NCI-H345 (cell line): ENCODE measurements at regions not wholly inside any gene's neighbourhood (a gene's known extent, or its start where the extent isn't known, plus 50 kb on each side); places are given as distances from the start of the nearest gene placed in this dataset.
"Not testable (repeated sequence)": the region's sequence is repeated elsewhere in the genome, so short reads cannot be mapped to it uniquely, and the experiment has no call there.

ENCODE experiments used
- DNase-seq: peaks from one replicate; lab custom pipeline; 2025; lab: John Stamatoyannopoulos, UW

GRCh38 chrX:5695971-5696370 is 532.7 kb downstream of the NLGN4X start:
- no peak for DNase-seq

DNA sequence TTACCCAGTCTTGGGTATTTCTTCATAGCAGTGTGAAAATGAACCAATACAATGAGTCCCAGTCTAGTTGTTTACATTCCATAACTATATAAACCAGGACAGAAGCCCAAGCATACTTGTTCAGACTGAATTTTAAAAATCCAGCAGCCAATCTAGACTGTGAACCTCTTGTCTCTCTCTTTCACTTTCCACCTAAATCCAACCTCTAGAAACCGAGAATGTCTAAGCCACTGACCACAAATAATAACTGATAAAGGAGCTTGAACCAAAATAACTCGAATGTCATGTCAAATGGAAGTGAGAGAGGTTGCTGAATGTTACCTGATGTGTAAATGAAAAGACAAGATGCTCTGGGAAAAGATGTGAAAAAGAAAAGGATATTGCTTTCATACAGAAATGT is 544.7 kb downstream of the NLGN4X start:
- no peak for DNase-seq

DNA sequence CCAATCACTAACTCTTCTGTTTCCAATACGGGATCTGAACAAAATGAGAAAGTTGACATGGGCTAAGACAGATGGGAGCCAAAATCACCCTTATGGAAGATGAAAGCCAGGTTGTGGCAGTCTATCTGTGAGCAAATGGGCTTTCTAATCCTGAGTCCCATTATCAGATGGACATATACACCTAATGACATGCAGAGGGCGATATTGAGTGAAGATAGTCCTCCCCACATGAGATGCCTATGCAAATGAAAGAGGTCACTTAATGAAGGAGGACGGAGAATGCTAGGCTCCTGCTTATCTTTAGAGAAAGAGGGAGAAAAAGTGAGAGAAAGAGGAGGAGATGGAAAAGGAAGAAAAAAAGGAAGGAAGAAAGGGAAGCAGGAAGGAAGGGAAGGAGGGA is 547.5 kb downstream of the NLGN4X start:
- no peak for DNase-seq

GRCh38 chrX:5674036-5674435 is 554.6 kb downstream of the NLGN4X start:
- no peak for DNase-seq

- no peak for DNase-seq
Observed at GRCh38 chrX:5672099-5672498, 556.6 kb downstream of the NLGN4X start.

- not testable (repeated sequence) for DNase-seq
Observed at GRCh38 chrX:5666689-5667088, 562.0 kb downstream of the NLGN4X start.

DNA sequence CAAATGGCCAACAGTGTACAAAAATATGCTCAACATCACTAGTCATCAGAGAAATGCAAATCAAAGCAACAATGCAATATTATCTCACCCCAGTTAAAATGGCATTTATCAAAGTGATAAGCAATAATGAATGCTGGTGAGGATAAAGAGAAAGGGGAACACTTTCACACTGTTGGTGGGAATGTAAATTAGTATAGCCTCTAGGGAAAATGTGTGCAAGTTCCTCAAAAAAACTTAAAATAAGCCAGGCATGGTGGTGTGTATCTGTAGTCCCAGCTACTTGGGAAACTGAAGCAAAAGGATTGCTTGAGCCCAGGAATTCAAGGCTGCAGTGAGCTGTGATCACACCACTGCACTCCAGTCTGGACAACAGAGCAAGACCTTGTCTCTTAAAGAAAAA is 572.1 kb downstream of the NLGN4X start:
- DNase-seq: no peak

GRCh38 chrX:5650904-5651303 is 577.8 kb downstream of the NLGN4X start:
- DNase-seq: no peak

- DNase-seq: no peak
Observed at GRCh38 chrX:5648941-5649568, 579.6 kb downstream of the NLGN4X start.

DNA sequence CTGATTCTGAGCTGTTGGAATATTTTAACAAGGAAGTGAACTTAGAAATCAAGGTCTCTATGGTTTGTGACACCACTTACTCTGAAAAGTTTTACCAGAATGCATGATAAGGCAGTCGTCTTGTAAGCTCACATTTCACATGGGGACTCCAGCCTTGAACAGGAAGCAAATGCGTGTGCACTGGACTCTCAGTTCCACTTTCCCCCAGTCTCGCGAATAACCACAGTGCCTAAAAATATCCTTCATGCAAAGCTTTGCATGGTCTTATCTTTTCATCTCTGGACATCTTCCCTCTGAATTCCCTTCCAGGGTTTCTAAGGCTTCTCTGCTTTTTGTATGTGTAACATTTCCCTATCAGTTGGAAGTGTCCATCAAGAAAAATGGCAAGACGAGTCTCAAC is 581.8 kb downstream of the NLGN4X start:
- DNase-seq: no peak

- peak; percentile 85 for DNase-seq
Observed at GRCh38 chrX:5644776-5645175, 583.9 kb downstream of the NLGN4X start.

- no peak for DNase-seq
Observed at GRCh38 chrX:5640071-5640470, 588.6 kb downstream of the NLGN4X start.

DNA sequence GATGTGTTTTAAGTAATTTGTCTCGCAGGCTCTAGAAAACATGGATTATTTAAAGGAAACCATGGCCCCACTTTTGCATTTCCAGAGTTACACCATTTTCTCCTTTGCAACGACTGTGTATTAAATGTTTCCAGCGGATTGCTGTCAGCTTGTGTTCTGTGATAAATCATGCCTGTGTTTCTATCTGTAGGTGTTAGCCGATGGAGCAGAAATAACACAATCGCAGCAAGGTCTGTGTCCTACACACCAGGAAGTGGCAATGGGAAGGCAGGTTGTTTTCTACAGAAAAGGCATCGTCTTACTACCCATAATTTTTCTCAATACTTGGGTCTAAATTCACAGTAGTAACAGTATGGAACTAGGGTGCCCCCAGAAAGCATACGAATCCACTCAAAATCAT is 590.1 kb downstream of the NLGN4X start:
- no peak for DNase-seq

GRCh38 chrX:5632887-5633286 is 595.8 kb downstream of the NLGN4X start:
- DNase-seq: no peak

DNA sequence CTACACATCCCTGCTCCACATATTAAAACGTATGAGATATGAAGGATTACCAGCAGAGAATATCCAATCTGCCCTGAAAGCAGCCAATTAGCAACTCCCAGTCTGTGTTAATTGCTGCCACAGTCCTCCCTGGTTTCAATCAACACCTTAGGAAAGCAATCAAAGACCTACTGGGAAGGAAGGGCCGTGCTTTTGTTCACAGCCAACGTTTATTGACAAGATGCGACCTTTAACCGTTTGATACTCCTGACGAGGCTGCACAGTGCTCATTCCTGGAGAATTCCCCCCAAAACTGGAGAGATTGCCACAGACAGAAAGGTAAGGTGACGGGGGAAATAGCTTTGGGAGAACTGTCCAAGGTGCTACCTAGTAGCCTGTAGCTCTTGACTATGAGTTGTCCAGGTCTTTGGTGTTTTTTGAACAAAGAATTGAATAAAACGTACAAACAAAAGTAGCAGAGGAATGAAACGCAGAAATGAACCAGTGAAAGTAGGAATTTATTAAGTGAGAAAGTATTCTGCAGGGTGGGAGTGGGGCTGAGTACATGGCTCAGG is 596.5 kb downstream of the NLGN4X start:
- no peak for DNase-seq

DNA sequence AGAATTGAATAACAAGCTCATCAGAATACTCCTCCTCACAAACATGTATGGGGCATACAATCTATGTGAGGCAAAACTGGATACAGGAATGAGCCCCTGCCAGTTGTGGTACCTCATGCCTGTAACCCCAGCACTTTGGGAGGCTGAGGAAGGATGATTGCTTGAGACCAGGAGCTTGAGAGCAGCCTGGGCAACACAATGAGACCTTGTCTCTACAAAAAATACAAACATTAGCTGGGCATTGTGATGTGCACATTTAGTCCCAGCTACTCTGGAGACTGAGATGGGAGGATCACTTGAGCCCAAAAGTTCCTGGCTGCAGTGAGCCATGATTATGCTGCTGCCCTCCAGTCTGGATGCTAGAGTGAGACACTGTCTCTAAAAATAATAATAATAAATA is 611.0 kb downstream of the NLGN4X start:
- DNase-seq: no peak

- DNase-seq: no peak
Observed at GRCh38 chrX:5595570-5595969, 633.1 kb downstream of the NLGN4X start.

DNA sequence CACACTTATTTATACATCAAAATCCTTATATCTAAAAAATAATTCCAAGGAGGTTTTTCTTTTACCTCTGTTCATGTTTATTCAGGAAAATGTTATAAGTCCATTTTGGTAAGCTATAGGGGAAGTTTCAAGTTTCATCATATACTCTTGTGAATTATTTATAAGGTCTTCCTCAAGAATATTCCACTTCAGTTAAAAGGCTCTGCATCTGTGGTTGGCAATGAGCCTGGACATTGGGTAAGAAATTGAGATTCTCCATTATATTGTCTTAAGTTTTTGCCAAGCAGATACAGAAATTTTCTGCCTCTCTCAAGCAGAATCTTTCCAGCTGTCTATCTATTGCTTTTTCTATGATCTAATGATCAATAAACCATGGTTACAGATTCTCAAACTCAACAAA is 641.9 kb downstream of the NLGN4X start:
- no peak for DNase-seq

DNA sequence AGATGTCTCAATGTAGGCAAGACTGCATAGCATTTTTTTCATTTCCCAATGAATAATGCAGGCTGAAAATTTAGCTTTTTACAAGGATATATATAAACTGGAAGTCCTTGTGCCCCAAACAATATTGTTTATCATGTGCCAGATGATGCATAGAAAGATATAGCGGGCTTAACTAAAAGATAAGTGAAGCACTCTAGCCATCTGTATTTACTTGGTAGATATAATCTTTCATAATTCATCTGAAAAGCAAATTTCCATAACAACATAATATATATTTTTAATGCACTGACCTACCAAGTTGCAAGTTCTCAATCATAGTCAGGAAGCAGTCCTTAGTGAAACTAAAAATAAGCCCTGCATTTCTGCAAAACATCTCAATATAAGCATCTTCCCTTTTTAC is 653.3 kb downstream of the NLGN4X start:
- DNase-seq: no peak

DNA sequence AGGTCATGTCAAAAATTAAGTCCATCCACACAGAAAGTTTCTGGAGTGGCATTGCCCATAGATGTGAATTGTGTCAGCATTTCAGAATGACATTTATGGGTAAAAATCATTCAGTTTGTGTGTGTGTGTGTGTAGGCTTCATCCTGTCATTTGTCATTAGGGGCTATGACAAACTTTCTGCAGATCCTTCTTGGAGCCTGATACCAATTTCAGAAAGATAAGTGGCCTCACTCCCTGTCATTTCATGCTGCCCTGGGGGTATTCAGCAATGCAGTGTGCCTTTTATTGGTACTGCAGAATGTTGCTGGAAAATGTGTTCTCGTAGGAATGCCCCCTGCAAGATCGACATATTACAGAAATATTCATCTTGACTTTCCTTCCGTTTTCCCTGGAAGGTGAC is 659.7 kb downstream of the NLGN4X start:
- no peak for DNase-seq

GRCh38 chrX:5559386-5559785 is 669.3 kb downstream of the NLGN4X start:
- DNase-seq: no peak

DNA sequence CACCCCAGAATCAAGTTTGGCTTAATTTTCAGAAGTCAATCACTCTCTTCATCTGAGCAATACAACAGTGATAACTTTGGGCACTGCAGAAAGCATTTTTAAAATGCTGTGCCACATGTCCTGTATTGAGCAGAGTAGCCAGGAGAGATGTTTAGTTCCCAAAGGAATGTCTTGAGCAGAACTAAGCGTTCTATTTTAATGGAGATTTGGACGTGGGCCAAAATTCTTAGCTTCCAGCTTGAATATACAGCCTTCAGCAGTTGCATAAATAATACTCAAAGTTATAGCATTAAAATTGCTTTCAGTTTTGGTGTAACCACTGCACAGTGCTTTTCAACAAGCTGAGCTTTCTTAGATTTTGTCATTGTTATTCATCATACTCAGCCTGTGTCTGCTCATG is 679.2 kb downstream of the NLGN4X start:
- no peak for DNase-seq

DNA sequence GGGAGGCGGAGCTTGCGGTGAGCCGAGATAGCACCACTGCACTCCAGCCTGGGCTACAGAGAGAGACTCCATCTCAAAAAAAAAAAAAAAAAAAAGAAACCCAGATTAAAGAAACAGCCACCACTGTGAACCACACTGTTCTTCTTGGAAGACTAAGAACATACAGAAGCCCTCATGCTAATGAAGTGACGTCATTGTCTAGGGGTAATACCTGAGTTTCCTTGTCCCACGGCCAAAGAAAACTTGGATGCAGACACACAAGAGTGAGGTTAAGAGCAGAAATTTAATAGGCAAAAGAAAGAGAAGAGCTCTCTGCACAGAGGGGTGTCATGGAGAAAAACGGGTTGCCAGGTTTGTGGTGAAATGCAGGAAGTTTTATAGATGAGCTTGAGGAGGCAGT is 691.6 kb downstream of the NLGN4X start:
- no peak for DNase-seq

DNA sequence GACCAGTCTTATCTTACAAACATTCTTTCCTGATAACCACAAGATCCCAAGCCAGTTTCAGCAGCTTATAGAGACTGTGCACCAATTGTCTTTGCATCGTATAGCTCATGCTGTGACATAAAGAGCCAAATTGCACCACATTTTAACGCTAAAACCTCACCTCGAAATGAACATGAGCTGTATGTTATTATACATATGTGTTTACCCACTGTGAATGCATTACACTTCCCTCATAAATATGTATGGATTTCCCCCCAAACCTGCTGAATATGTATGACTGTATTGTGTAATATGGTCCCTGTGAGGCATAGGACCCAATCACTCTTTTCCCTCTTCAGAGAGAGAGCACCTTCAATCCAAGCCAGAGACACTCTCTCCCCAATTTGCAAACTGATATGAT is 692.4 kb downstream of the NLGN4X start:
- DNase-seq: no peak
